ENCODE measurements at regions not wholly inside any gene's neighbourhood (a gene's known extent, or its start where the extent isn't known, plus 50 kb on each side); places are given as distances from the start of the nearest gene placed in this dataset.
"Not testable (repeated sequence)": the region's sequence is repeated elsewhere in the genome, so short reads cannot be mapped to it uniquely, and the experiment has no call there.

GRCh38 chr3:94336046-94336753, 273.3 kb downstream of the NSUN3 start:
- no peak for DNase-seq

DNA sequence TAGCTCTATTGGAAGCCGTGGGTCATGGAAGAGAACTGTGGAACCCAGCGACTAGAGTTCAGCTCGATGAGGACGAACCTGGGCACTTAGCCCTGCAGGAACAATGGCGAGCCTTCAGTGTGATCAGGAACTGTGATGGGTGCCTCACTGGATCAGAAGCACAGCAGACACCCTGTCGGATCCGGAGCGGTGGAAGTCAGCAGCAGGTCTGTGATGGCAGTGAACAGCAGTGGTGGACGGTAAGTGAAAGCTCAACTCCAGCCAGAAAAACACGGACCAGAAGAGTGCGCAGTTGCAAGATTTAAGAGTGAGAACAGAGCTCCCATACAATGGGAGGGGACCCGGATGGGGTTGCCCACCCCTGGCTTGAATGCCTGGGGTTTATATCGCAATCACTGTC, 282.2 kb downstream of the NSUN3 start:
- no peak for DNase-seq

GRCh38 chr3:94349310-94349878, 286.5 kb downstream of the NSUN3 start:
- no peak for DNase-seq

DNA sequence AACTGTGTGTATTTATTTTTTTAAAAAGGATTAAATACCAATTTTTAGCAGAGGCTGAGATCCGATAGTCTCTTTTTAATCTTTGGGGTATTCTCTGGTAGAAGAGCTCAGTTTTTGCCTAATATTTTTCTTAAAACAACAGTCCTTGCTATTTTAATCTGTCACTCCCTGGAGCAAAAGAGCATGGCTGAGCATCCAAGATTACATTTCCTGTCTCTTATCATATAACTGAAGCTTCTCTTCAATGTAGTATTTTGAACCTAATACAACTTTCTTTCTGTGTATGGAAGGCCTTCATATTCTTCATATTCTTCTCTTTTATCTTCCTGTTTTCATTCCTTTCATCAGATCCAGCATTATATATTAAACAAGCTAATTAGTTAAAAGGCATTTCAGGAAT, 293.7 kb downstream of the NSUN3 start:
- no peak for DNase-seq

DNA sequence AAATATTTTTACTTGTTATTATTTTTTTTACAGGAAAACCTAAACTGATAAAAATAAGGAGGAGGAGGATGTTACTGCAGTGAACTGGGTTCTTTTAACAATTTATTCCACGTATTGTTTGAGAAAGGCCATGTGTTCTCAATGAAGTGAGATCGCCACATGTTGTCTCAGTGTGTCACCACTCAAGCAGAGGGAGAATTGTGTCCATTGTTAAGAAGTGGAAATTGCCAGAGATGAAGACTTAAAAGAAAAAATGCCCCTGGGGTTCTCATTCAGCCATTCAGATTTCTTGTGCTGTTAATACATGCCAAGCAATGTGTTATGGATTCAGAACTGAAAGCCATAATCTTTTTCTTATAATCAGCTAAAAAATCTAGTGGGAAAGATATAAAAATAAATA, 297.1 kb downstream of the NSUN3 start:
- no peak for DNase-seq

GRCh38 chr3:94360987-94361386, 298.1 kb downstream of the NSUN3 start:
- no peak for DNase-seq

- DNase-seq, result no peak
These were observed 299.5 kb downstream of the NSUN3 start for GRCh38 chr3:94362393-94362792.

GRCh38 chr3:94365006-94365405, 302.1 kb downstream of the NSUN3 start:
- DNase-seq, result no peak

DNA sequence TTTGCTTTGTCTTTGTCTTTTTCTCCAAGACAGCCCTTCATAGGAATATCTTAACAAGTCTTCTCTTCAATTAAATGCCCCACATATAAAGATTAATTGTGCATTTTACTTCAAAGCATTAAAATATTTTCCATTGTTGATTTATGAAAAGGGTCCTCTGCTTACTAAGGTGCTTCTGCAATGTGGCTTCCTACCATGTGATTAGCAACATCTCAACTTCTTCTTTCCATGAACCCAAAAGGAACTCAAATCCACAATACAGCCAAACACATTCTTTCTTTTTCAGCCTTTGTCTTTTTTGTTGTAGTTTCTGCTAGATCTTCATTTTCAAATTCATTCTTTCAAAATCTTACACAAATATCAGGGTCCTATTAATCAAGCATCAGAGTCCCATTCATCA, 309.2 kb downstream of the NSUN3 start:
- DNase-seq, result no peak

- DNase-seq, result no peak
These were observed 310.6 kb downstream of the NSUN3 start for GRCh38 chr3:94373456-94373855.

DNA sequence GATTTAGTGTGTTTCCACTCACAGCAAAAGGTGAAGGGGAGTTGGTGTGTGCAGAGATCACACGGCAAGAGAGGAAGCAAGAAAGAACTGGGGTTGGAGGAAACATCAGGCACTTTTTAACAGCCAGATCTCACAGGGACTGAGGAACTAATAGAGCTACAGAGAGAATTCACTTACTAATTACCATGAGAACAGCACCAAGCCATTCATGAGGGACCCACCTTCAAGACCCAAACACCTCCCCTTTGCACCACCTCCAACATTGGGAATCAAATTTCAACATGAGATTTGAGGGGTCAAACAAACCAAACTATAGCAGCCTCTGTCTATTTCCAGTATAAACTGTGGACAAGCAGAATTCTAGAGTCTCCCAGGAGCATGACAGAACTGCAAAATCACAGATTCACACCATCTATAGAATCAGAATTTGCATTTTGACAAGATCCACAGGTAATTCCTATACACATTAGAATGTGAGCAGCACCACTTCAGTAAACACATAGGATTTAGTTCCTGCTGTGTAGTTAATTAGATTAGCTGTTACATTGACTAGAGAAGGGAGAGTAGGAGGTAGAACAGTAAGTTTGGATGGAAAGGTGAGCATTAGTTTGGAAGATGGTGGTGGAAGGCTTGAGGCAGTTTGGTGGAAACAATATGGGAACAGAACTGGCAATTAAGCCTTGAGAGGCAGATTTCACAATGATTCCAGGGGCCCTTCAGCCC, 311.7 kb downstream of the NSUN3 start:
- no peak for DNase-seq

GRCh38 chr3:94377123-94377696, 314.3 kb downstream of the NSUN3 start:
- DNase-seq, result not testable (repeated sequence)

DNA sequence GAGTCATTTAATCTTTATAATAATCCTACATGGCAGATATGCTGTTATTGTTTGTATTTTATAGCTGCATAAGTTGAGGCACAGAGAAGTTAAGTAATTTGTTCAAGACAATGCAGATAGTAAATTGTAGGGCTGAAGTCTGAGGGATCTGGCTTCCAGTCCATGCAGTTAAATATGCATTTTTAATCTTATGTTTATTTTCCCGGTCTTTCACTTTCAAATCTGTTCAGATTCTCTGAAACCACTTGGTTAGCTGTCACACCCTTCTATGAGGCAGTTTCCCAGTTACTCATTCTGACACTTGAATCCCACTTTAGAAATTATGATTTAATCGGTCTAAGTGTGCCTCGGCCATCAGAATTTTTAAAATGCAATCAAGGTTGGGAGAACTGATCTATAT, 315.0 kb downstream of the NSUN3 start:
- not testable (repeated sequence) for DNase-seq

DNA sequence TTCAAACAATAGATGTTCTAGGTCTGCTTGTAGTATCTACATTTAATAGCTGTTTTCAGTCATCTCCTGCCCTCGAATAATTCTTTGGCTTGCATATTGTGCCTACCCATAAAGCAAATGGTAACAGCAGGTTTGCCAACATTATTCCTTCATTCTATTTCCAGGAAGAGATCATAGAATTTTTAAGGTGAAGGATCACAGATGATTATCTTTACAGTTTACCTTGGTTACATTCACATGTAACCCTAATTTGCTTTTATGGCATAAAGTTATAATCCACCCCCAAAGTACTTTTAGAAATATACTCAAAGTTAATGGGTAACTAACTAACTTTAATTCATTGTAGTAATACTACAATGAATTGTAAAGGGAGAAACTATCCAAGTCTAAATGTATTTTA, 315.5 kb downstream of the NSUN3 start:
- DNase-seq, result no peak

DNA sequence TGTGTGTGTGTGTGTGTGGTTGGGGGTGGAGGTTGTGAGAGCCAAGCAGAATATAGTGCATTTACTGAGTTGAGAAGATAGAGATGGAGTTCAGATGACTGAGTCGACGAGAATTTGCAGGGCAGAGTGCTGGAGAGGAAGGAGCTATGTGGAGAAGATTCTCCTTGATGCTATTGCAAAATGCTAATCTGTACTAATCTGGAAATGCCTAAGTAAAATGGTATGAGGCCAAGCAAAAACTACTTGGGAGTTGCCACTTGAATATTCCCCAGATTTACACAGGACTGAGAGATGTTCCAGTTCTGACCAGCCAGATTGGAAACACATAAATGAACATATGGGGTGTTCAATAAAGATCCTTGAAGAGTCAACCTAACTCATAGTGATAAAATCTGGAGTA, 316.4 kb downstream of the NSUN3 start:
- DNase-seq, result no peak

- no peak for DNase-seq
These were observed 332.0 kb downstream of the NSUN3 start for GRCh38 chr3:94394885-94395284.

GRCh38 chr3:94395851-94396250, 333.0 kb downstream of the NSUN3 start:
- no peak for DNase-seq

DNA sequence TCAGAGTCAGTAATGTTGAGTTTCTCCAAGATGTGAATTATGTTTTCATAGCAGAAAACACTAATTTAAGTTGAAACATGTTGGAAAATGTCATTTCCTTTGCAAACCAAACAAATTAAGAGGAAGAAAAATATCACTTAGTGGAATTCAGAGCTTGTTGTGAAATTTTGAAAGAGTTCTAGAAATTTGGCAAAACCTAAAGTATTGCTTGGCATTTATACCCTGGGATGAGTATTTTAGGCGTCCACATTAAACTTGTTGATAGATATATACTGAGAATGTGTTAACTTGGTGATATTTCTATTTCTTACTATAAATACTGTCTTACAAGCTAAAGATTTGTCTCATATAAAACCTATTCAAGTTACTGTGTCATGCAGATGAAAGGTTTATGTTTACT, 335.2 kb downstream of the NSUN3 start:
- no peak for DNase-seq

- no peak for DNase-seq
These were observed 338.6 kb downstream of the NSUN3 start for GRCh38 chr3:94401466-94401865.

- DNase-seq, result no peak
These were observed 339.3 kb downstream of the NSUN3 start for GRCh38 chr3:94402126-94402525.

DNA sequence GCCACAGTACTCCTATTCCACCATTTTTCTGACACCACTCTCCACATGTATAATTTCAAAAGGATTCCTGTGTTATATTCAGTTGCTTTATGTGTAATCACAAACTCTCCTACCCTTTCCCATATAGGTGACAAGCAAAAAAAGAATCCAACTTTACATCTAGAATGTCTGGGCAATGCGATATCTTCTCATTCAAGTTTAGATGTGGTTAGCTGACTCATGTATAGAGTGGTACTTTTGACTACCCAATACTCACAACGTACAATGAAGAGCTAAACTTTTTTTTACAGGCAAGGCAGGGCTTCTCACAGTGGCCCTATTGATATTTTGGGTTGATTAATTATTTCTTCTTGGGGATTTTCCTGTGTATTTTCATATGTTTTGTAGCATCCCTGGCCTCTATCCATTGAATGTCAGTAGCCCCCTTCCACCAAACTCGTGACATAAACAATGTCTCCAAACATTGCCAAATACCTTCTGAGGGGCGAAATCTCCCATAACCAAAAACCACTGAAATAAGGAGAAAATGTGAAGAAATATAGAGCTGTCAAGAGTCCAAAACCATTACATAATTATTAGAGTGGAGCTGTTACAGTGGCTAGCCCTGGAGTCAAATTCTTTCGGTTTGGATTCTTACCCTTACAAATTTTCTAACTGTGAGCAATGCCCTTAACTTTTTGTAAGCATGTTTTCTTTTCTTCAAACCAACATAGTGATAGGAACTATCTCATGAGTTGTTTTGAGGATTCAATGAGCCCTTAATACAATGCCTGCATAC, 342.6 kb downstream of the NSUN3 start:
- DNase-seq, result no peak

DNA sequence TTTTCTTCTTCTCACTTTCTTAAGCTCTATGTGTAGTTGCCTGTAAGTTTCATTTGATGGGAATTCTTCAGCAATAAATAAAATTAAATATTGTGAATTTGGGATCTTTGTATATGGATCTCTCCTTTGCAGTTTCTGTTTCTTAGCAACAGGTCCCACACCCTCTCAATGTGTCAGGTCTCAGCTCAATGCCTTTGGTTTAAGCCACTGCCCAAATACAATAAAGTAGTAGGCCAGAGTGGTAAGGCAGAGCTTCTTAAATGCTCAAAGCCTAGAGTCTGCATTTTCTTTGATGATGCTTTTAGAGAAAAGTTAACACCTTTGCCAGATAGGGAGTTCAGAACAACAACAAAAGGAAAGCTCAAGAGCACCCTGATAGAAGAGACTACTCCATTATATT, 343.7 kb downstream of the NSUN3 start:
- DNase-seq, result no peak

- DNase-seq, result not testable (repeated sequence)
These were observed 350.1 kb downstream of the NSUN3 start for GRCh38 chr3:94412936-94413335.
